GM12875 (cell line): ENCODE measurements at regions not wholly inside any gene's neighbourhood (a gene's known extent, or its start where the extent isn't known, plus 50 kb on each side); places are given as distances from the start of the nearest gene placed in this dataset.
"Not testable (repeated sequence)": the region's sequence is repeated elsewhere in the genome, so short reads cannot be mapped to it uniquely, and the experiment has no call there.

ENCODE experiments used
- H3K4me3 ChIP-seq: one replicate; pipeline ENCODE4 v1.5.1; 2011; ENCODE audit warnings: low read depth, low read length, control low read depth
- TF ChIP-seq, protein P1 (sequence below): IDR thresholded peaks from 2 replicates; pipeline ENCODE4 v1.5.1; 2011; ENCODE audit warnings: low read depth, mild to moderate bottlenecking, control low read depth, inconsistent platforms, low read length, moderate library complexity, borderline replicate concordance; ENCODE audit not compliant: insufficient read depth

DNA sequence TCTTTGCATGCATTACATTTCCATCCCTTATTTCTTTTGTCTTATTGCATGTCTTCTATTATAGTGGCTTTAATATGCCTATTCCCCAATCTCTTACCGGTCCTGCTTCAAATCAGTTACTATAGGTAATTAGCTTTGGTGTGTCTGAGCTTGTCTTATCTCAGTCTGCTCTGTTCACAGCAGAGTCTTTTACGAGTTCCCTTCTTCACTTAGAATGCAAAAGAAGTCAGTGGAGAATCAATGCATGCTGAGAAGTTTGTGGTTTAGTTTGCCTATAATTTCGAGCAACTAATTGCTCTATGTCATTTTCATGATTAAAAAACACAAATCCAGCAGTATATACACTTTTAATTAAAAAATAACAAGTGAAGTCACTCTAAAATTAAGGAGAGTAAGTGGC is 545.0 kb downstream of the SLCO4C1 start:
- no peak overlapping the region for H3K4me3 ChIP-seq
- TF ChIP-seq, protein P1, sequence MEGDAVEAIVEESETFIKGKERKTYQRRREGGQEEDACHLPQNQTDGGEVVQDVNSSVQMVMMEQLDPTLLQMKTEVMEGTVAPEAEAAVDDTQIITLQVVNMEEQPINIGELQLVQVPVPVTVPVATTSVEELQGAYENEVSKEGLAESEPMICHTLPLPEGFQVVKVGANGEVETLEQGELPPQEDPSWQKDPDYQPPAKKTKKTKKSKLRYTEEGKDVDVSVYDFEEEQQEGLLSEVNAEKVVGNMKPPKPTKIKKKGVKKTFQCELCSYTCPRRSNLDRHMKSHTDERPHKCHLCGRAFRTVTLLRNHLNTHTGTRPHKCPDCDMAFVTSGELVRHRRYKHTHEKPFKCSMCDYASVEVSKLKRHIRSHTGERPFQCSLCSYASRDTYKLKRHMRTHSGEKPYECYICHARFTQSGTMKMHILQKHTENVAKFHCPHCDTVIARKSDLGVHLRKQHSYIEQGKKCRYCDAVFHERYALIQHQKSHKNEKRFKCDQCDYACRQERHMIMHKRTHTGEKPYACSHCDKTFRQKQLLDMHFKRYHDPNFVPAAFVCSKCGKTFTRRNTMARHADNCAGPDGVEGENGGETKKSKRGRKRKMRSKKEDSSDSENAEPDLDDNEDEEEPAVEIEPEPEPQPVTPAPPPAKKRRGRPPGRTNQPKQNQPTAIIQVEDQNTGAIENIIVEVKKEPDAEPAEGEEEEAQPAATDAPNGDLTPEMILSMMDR: no peak

DNA sequence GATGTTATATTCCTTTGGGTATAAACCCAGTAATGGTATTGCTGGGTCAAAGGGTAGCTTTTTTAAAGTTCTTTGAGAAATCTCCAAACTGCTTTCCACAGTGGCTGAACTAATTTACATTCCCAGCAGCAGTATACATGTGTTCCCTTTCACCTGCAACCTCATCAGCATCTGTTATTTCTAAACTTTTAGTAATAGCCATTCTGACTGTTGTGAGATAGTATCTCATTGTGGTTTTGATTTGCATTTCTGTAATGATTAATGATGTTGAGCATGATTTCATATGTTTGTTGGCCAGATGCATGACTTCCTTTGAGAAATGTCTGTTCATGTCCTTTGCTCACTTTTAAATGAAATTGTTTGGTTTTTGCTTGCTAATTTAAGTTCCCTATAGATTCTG is 553.1 kb downstream of the SLCO4C1 start:
- H3K4me3 ChIP-seq: not testable (repeated sequence)

DNA sequence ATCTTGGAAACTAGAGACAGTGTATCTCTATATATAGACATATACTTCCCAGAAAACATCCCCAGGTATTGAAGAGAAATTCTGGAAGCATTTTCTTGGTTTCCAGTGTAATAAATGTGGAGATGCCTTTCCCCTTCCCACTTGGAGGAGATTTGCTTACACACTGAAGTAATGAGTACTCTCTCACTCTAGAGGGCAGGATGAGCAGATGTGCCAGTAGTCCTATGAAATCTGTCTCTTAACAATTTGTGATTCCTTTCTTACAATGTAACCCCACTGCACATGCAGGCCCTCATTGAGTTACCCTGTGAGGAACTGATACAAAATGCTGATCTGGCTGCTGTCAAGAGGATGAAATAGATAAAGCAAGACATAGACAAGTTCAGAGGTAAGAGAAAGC is 567.2 kb downstream of the SLCO4C1 start:
- H3K4me3 ChIP-seq: no peak overlapping the region
- TF ChIP-seq, protein P1: no peak

DNA sequence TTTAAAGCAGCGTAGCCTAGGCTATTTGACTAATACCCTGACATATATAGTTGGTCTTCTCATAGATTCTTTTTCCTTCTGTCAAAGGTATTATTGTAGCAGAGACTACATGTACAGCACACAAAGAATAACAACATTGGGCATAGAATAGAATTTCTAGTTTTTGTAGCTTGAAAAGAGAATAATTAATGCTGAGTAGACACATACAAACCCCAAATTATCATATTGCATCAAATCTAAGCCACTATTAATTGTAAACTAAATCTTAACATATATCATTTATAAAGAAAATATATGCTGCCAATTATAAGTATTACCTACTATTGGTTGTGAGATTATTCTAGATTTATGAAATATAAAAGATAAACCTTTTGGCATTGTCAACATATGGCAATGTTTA is 574.5 kb downstream of the SLCO4C1 start:
- TF ChIP-seq, protein P1: no peak
- H3K4me3 ChIP-seq: no peak overlapping the region

DNA sequence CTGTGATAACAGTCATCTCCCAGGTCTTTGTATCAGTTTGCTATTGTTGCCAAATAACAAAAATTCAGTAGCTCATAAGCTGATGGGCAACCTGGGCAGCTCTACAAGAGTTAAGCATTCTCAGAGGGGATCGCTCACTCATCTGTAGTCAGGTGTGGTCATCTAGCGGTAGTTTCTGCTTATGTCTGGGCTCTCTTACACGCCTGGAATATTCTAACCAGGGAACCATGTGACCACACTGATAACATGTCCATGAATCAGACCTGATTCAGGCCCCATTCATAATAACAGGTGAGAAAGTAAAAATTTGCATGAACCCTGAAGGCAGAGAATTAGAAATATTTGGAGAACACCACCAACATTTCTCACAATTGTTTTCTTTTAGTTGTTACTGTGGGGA is 576.1 kb downstream of the SLCO4C1 start:
- TF ChIP-seq, protein P1: no peak
- no peak overlapping the region for H3K4me3 ChIP-seq

DNA sequence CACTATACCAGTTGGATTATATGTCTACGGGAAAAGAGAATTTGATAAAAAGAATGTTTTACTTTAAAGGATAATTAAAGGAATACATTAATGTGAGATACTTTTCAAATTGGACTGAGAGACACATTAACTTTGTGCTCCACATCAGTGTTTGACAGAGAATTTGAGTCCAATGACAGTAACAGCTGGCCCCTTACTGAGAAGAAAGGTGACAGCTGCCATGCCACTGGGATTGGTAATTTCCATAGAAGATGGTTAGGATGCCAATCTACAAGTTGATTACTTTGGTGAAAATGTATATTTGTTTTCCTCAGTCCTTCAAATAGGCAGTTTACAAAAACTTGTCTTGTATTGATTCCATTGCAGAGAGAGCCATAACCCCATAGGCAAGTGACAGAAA is 578.4 kb downstream of the SLCO4C1 start:
- TF ChIP-seq, protein P1: no peak
- H3K4me3 ChIP-seq: no peak overlapping the region

DNA sequence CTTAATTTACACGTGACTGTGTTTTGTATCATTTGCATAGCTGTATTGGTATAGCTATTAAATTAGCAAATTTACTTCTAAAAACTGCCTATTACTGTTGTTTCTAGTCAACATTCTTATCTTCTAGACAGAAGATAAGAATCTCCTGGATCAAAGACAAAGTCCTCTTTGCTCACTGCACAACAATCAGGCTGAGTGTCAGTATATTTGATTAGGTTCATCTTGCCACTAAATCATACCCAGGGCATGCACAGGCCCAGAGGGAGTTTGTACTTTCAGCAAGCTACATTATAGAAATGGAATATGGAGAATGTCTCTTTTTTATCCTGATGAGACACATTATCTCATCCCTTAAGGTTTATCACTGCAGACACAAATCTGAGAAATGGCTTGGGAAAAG is 579.1 kb downstream of the SLCO4C1 start:
- no peak overlapping the region for H3K4me3 ChIP-seq
- TF ChIP-seq, protein P1: no peak

DNA sequence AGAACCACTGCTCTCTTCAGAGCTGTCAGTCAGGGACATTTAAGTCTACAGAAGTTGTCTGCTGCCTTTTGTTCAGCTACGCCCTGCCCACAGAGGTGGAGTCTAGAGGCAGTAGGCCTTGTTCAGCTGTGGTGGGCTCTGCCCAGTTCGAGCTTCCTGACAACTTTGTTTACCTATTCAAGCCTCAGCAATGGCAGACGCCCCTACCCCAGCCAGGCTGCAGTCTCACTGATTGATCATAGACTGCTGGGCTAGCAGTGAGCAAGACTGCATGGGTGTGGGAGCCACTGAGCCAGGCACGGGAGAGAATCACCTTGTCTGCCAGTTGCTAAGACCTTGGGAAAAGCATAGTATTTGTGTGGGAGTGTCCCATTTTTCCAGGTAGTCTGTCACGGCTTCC is 580.3 kb downstream of the SLCO4C1 start:
- not testable (repeated sequence) for H3K4me3 ChIP-seq
